SK-N-MC (cell line): ENCODE measurements at regions not wholly inside any gene's neighbourhood (a gene's known extent, or its start where the extent isn't known, plus 50 kb on each side); places are given as distances from the start of the nearest gene placed in this dataset.

ENCODE experiments used
- EZH2 ChIP-seq: fragments of 200-600 bp; sonication (generic); IDR thresholded peaks from one replicate; pipeline ENCODE4 v1.6.1; 2017; ENCODE audit warnings: antibody characterized with exemption
- POLR2AphosphoS5 ChIP-seq: IDR thresholded peaks from 2 replicates; pipeline ENCODE4 v1.6.1; 2012; ENCODE audit warnings: mild to moderate bottlenecking, low read depth, low read length, borderline replicate concordance

DNA sequence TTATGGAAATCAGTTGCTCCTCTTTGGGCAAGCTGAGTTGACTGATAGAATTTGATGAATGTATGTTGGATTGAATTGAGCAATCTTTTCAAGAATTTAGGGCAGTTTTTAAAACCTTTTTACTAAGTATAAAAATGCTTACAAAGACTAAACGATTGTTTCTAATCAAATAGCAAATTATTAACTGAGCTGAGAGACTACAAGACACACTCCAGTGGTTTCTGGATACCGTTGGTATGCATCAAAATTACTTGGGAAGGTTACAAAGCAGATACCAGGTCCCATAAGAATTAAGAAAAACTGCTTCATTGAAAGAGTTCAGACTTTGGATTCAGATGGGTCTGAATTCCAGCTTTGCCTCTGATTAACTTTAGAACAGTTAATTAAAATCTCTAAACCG is 721.4 kb downstream of the FAM181B start:
- TF ChIP-seq EZH2 (no peak), POLR2AphosphoS5 (no peak)
